Loucy (cell line): ENCODE measurements at regions not wholly inside any gene's neighbourhood (a gene's known extent, or its start where the extent isn't known, plus 50 kb on each side); places are given as distances from the start of the nearest gene placed in this dataset.

ENCODE experiments used
- H2AFZ ChIP-seq: fragments of 200-600 bp; sonication (generic); 2 replicates; pipeline ENCODE4 v1.6.0; 2016; ENCODE audit warnings: antibody characterized with exemption, mild to moderate bottlenecking, low read length, moderate library complexity
- H3F3A ChIP-seq: fragments of 200-600 bp; 2 replicates; pipeline ENCODE4 v1.6.0; 2016; ENCODE audit warnings: antibody characterized with exemption, low read depth, mild to moderate bottlenecking
- H3K27me3 ChIP-seq: fragments of 200-600 bp; sonication (generic); 2 replicates; pipeline ENCODE4 v1.6.1; 2014; ENCODE audit warnings: low read length, mild to moderate bottlenecking; ENCODE audit not compliant: insufficient read depth, poor library complexity, severe bottlenecking
- H3K36me3 ChIP-seq: fragments of 200-600 bp; sonication (generic); 2 replicates; pipeline ENCODE4 v1.6.1; 2016; ENCODE audit warnings: low read length; ENCODE audit not compliant: insufficient read depth
- H3K4me1 ChIP-seq: fragments of 200-600 bp; sonication (generic); 2 replicates; pipeline ENCODE4 v1.5.1; 2014; ENCODE audit warnings: low read length, mild to moderate bottlenecking; ENCODE audit not compliant: insufficient read depth, poor library complexity, severe bottlenecking
- H3K4me2 ChIP-seq: fragments of 200-600 bp; sonication (generic); 2 replicates; pipeline ENCODE4 v1.6.0; 2014; ENCODE audit warnings: antibody characterized with exemption, low read length, low read depth, mild to moderate bottlenecking; ENCODE audit not compliant: poor library complexity, severe bottlenecking
- H3K4me3 ChIP-seq: fragments of 200-600 bp; sonication (generic); 2 replicates; pipeline ENCODE4 v1.5.1; 2014; ENCODE audit warnings: low read length, mild to moderate bottlenecking, mixed read lengths; ENCODE audit not compliant: poor library complexity, severe bottlenecking
- H3K79me2 ChIP-seq: fragments of 200-600 bp; sonication (generic); 2 replicates; pipeline ENCODE4 v1.6.1; 2014; ENCODE audit warnings: low read length; ENCODE audit not compliant: insufficient read depth
- H3K9ac ChIP-seq: fragments of 200-600 bp; sonication (generic); 2 replicates; pipeline ENCODE4 v1.6.0; 2014; ENCODE audit warnings: mild to moderate bottlenecking, low read depth, low read length, moderate library complexity; ENCODE audit not compliant: poor library complexity, severe bottlenecking
- H3K9me2 ChIP-seq: fragments of 200-600 bp; sonication (generic); replicated peaks from 2 replicates; pipeline ENCODE4 v1.6.1; 2016; ENCODE audit warnings: low read depth, low read length, mixed read lengths
- H3K9me3 ChIP-seq: fragments of 200-600 bp; sonication (generic); 2 replicates; pipeline ENCODE4 v1.6.1; 2014; ENCODE audit warnings: mild to moderate bottlenecking, antibody characterized with exemption, low read length, low read depth; ENCODE audit not compliant: insufficient read depth
- H4K20me1 ChIP-seq: fragments of 200-600 bp; sonication (generic); 2 replicates; pipeline ENCODE4 v1.6.0; 2014; ENCODE audit warnings: antibody characterized with exemption, low read length, mild to moderate bottlenecking; ENCODE audit not compliant: insufficient read depth, poor library complexity, severe bottlenecking
- EZH2phosphoT487 ChIP-seq: fragments of 200-600 bp; IDR thresholded peaks from 2 replicates; pipeline ENCODE4 v1.6.1; 2018; ENCODE audit warnings: antibody characterized with exemption, mild to moderate bottlenecking, moderate library complexity, borderline replicate concordance
- TF ChIP-seq, protein P1 (sequence below): fragments of 200-600 bp; sonication (generic); conservative IDR thresholded peaks from 2 replicates; pipeline ENCODE4 v1.5.1; 2014; ENCODE audit warnings: mild to moderate bottlenecking, antibody characterized with exemption, low read length

DNA sequence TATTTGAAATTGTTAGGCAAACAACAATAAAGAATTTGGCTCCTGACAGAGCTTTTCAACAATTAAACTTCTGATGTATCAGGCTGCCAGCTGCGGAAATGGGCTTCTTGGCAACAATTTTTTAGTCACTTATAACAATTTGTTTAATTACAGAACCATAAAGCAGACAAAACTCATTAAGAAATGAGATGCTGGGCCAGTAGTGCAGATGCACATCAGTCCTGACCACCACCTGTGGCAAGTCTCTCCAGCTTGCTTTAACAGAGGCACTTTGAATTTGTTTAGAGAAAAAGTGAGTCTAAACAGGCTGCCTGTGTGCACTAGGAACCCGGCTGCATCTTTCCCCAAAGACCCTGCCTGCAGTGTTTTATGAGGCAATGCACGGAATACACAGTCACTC is 1124.4 kb downstream of the NXPH1 start:
- H3K4me3 ChIP-seq, result no peak overlapping the region
- H3K79me2 ChIP-seq, result no peaks in the 10 kb centered on the region
- no peaks in the 10 kb centered on the region for H3K36me3 ChIP-seq
- no peaks in the 10 kb centered on the region for H3K9me3 ChIP-seq
- H3K9ac ChIP-seq, result no peak overlapping the region
- no peaks in the 10 kb centered on the region for H3K27me3 ChIP-seq
- H4K20me1 ChIP-seq, result no peaks in the 10 kb centered on the region
- H2AFZ ChIP-seq, result no peak overlapping the region
- H3K9me2 ChIP-seq, result no peaks in the 10 kb centered on the region
- TF ChIP-seq, protein P1, sequence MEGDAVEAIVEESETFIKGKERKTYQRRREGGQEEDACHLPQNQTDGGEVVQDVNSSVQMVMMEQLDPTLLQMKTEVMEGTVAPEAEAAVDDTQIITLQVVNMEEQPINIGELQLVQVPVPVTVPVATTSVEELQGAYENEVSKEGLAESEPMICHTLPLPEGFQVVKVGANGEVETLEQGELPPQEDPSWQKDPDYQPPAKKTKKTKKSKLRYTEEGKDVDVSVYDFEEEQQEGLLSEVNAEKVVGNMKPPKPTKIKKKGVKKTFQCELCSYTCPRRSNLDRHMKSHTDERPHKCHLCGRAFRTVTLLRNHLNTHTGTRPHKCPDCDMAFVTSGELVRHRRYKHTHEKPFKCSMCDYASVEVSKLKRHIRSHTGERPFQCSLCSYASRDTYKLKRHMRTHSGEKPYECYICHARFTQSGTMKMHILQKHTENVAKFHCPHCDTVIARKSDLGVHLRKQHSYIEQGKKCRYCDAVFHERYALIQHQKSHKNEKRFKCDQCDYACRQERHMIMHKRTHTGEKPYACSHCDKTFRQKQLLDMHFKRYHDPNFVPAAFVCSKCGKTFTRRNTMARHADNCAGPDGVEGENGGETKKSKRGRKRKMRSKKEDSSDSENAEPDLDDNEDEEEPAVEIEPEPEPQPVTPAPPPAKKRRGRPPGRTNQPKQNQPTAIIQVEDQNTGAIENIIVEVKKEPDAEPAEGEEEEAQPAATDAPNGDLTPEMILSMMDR, result no peak
- TF ChIP-seq EZH2phosphoT487, result no peak
- no peak overlapping the region for H3K4me2 ChIP-seq
- H3K4me1 ChIP-seq, result no peaks in the 10 kb centered on the region
- H3F3A ChIP-seq, result no peaks in the 10 kb centered on the region

DNA sequence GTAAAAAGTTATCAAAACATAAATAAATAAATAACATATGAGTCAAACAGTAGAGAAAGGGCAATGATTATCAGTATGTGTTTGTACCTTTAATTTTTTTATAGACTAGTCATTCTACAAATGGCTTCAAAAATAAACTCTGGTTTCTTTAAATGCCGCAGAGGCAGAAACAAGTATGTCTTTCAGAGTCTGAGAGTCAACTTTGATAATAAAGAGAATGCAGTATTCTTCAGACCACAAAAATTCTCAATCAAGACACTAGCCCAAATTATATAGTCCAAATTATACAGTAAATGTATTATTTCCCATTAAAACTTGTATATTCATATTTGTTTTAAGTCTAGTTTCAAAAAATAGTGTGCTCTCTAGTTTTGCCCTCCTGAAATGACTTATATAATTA is 1142.3 kb downstream of the NXPH1 start:
- H3K27me3 ChIP-seq, result no peaks in the 10 kb centered on the region
- no peaks in the 10 kb centered on the region for H3K36me3 ChIP-seq
- no peak overlapping the region for H3K4me3 ChIP-seq
- TF ChIP-seq, protein P1, result no peak
- TF ChIP-seq EZH2phosphoT487, result no peak
- H3K4me2 ChIP-seq, result no peak overlapping the region
- no peaks in the 10 kb centered on the region for H4K20me1 ChIP-seq
- no peaks in the 10 kb centered on the region for H3K4me1 ChIP-seq
- no peaks in the 10 kb centered on the region for H3F3A ChIP-seq
- H2AFZ ChIP-seq, result no peak overlapping the region
- H3K9ac ChIP-seq, result no peak overlapping the region
- no peaks in the 10 kb centered on the region for H3K9me2 ChIP-seq
- H3K79me2 ChIP-seq, result no peaks in the 10 kb centered on the region
- H3K9me3 ChIP-seq, result no peaks in the 10 kb centered on the region

DNA sequence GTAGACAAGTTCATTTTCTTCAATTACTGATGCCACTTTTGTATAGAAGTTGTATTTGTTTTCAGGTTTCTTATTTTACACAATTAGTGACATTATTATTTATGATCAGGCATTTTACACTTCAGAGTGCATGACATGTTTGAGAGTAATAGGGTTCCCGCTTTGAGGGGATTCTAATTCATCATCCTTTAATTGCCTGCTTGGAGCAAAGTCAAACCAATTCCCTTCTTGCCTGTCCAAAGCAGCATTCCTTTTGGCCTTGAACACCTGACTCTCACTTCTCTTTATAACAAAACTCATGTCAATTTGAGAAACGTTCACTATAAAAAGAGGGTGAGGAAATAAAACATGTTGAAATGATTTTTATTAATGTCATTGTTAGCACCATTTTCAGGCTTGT is 1149.4 kb downstream of the NXPH1 start:
- Histone ChIP-seq H3K9me2 (no peaks in the 10 kb centered on the region), H2AFZ (no peak overlapping the region), H3K9me3 (no peaks in the 10 kb centered on the region), H3K4me2 (no peak overlapping the region), H3K9ac (no peak overlapping the region), H3K4me1 (no peaks in the 10 kb centered on the region), H3K27me3 (no peaks in the 10 kb centered on the region), H3K79me2 (no peaks in the 10 kb centered on the region), H3K4me3 (no peak overlapping the region), H4K20me1 (no peaks in the 10 kb centered on the region), H3F3A (no peaks in the 10 kb centered on the region), H3K36me3 (no peaks in the 10 kb centered on the region)
- no peak for TF ChIP-seq EZH2phosphoT487
- TF ChIP-seq, protein P1, result no peak
